Fibroblast of skin of abdomen (primary cell): ENCODE measurements at regions not wholly inside any gene's neighbourhood (a gene's known extent, or its start where the extent isn't known, plus 50 kb on each side); places are given as distances from the start of the nearest gene placed in this dataset.
"Not testable (repeated sequence)": the region's sequence is repeated elsewhere in the genome, so short reads cannot be mapped to it uniquely, and the experiment has no call there.

Experiments used
- DNase-seq: peaks from one replicate; pipeline ENCODE4 v3.0.0-alpha.2; 2013

DNA sequence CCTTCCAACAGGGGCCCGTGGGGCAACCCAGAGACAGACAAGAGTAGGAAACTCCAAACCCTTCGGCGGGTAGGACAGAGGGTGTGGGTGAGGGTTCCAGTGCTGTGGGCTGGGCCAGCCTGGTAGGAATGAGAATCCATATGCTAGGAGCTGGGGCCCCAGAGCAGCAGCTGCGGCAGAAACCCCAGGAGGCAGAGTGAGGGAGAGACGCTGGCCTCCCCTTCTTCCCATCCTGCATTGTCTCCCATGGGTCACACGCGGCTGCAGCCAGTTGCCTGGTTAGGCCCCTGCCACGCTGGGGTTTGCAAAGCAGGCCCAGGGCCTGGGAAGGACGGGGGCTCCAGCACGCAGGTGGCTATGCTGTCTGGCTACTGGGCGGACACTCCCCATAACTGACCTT, 113.1 kb upstream of the CCZ1B start:
- DNase-seq: not testable (repeated sequence)

DNA sequence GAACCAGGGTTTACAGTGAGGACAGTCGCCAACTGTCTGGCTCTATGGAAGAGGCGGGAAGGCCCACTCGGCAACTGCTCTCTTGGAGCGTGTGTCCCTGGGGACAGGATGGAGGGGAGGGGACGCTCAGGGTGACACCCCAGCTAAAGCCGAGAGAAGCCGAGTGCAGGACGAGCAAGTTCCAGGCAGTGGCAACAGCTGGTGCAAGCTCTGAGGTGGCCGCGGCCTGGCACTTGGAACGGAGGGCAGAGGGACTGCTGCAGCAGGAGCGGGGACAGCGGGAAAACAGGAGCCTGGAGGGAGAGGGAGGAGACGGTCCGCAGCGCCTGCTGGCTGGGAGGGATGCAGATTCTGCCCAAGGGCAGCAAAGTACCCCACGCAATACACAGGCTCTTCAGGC, 113.8 kb upstream of the CCZ1B start:
- not testable (repeated sequence) for DNase-seq

DNA sequence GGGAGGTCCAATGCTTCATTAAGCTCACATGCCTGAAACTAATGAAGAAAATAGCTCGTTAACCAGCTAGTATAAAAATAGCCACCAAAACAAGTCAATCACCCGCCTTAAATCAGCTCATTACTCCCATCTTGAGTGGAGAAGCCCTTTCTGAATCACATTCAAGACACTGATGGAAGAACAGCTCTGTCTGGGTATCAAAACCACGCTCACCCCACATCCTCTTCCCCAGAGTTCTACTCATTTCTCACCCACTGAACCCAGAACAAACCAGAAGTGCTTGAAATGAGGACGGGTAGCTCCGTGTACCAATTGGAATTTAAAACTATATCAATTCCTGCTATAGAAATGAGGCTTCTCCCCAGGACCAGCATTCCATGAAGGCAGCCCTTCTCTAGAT, 120.8 kb upstream of the CCZ1B start:
- not testable (repeated sequence) for DNase-seq

DNA sequence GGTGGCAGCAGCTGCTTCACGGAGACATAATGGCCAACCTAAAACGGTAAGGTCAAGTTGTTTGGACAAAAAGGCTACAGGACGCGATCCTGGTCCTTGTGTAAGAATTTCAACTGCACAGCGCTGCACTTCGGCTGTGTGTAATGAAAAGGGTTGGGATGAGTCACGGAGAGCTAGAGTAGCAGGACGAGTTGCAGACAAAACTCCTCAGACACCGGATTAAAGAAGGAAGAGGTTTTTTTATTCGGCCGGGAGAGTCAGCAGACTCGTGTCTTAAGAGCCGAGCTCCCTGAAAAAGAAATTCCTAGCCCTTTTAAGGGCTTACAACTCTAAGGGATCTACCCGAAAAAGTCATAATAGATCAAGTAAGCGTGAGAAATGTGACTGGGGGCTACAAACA, 124.2 kb upstream of the CCZ1B start:
- not testable (repeated sequence) for DNase-seq

DNA sequence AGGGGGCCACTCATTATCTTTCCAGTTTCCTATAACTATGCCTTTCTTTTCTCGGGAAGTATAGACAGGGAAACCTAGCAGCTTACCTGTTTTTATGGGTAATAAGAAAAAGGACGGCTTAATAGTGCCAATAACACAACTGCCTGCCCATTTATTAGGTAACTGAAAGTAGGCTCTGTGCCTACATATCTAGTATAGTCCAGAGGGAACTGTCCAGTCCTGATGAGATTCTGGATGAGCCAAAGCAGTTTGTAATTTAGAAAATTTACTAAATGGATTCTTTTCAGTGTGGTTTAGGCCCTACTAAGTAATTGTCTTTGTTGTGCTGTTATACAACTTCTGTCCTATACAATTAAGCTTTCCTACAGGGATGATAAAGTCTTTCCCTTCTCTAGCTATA, 125.5 kb upstream of the CCZ1B start:
- DNase-seq: not testable (repeated sequence)

DNA sequence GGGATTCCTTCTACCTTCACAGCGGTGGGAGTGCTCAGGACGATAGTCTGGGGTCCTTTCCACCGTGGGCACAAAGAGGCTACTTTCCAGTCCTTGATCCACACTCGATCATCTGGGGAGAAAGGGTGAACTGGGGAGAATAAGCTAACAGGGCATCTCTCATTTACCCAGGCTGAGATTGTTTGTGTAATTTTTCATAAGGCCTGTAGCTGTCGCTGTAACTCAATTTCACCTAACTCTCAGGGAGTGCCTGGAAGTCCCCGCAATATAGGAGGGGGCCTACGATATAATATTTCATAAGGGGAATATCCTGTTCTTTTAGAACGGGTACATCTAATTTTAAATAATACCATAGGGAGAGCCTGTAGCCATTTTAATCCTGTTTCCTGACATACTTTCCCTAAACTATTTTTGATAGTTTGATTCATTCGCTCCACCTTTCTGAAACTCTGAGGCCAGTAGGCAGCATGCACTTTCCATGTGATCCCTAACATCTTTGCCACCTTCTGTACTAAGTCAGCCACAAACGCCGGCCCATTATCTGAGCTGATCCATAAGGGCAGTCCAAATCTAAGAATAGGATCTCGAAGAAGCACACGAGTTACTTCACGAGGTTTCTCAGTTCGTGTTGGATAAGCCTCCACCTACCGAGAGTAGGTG, 127.2 kb upstream of the CCZ1B start:
- DNase-seq: not testable (repeated sequence)

DNA sequence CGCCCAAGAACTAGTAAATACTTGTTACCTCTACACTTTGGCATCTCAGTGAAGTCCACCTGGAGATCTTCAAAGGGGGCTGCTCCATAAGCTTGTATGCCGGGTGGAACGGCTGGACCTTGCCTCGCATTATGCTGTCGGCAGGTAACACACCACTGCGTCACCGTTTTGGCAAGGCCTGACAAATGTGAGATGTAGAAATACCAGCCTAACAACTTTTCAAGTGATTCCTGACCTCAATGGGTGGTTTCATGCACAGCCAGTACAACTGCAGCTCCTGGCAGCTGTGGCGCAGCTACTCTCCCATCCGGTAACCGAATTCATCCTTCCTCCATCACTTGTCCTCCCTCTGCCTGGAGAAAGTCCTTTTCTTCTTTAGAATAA, 127.7 kb upstream of the CCZ1B start:
- not testable (repeated sequence) for DNase-seq

DNA sequence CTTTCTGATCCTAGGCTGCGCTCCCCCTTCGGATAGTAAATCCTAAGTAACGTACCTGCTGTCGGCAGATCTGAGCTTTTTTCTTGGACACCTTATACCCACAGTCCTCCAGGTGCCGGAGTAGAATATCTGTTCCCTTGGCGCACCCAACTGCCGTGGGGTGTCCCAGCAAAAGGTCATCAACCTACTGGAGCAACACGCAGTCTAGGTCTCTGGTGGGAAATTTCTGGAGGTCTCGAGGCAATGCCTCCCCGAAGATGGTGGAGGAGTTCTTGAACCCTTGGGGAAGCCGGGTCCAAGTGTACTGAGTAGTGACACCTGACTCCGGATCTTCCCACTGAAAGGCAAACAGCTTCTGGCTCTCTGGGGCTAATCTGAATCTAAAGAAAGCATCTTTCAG, 129.3 kb upstream of the CCZ1B start:
- DNase-seq: not testable (repeated sequence)

DNA sequence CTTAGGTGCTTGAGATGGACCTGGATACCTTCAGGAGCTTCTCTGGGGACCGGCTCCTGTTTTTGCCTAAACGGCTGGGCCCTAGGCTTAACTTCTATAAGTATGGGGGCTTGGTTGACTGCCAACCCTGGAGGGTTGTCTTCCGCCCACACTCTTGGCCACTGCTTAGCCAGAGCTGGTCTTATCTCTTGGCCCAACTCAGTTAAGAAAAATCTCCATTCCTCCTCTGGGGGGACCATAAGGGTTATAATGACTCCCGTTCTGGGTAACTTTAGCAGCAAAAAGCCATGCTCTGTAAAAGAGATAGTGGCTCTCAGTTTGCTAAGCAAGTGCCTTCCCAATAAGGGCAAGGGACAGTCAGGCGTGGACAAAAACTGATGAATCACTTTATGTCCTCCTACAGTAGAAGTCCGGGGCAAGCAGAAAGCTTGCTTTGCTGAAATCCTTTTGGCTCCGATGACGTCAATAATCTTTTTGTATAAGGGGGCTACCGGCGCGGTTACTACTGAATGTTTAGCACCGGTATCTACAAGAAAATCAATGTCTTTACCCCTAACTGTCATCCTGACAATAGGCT, 130.0 kb upstream of the CCZ1B start:
- not testable (repeated sequence) for DNase-seq

DNA sequence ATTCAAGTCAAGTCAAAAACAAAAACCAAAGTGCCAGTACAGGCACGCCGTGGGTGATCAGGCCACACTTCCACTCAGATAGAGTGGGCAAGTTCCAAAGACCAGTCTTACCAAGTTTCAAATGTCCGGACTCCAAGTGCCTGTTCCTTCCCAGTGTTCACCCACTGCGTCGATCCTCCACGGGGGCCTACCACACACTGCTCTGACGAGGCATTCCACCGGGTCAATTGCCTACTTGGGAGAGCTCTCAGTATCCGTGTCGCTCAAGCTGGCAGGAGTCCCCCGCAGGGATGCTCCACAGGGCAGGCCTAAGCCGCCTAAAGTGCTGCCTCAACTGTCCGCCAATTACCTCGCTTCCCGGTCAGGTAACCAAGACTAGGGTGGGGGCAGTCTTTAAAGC, 132.3 kb upstream of the CCZ1B start:
- DNase-seq: not testable (repeated sequence)

DNA sequence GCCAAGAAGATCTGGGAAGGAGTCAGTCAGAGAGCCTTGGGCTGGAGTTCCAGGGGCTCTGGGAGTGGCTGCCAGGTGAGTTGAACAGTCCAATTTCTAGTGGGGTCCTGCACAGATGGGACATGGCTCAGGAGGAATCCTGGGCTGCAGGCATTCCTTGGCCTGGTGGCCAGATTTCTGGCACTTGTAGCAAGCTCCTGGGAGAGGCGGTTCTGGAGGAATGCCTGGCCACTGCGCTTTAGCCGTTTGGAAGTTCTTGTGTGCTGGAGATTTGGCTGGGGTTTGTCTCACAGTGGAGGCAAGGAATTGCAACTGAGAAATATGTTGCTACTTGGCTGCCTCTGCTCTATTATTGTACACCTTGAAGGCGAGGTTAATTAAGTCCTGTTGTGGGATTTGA, 133.9 kb upstream of the CCZ1B start:
- not testable (repeated sequence) for DNase-seq

DNA sequence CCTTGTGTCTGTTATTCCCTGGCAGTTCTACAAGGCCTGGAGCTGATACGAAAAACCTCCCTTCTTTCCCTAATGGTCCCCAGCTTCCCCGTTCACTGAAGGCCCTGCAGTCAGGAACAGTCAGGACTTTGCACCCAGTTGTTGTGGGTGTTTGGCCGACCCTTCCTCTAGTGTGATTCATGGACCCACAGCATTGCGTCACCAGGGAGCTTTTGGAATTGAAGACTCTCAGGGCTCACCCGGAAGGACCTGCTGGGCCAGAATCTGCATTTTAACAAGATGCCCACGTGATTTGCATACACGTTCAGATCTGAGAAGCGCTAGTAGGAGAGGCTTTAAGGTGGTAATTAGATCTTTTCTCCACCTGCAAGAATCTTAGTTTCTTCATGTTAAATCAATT, 136.8 kb upstream of the CCZ1B start:
- not testable (repeated sequence) for DNase-seq

DNA sequence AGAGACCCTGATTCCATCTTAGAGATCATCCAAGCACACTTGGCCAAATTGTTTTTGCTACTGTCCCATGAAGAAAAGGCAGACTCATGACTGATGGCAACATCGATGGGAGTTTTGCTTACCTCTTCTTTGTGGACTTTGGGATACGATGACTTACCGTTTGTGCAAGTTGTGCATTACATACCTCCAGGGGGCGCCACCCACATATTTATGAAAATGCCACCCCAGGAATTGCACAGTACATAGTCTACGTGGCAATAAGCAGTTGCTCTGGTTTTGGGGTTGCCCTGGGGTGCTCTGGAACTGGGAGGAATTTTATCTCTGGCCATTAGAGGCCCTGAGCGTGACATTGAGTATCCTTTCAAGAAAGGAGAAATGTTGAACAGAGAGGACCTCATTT, 139.0 kb upstream of the CCZ1B start:
- DNase-seq: not testable (repeated sequence)

DNA sequence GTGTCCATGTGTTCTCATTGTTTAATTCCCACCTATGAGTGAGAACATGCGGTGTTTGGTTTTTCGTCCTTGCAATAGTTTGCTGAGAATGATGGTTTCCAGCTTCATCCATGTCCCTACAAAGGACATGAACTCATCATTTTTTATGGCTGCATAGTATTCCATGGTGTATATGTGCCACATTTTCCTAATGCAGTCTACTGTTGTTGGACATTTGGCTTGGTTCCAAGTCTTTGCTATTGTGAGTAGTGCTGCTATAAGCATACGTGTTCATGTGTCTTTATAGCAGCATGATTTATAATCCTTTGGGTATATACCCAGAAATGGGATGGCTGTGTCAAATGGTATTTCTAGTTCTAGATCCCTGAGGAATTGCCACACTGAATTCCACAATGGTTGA, 144.1 kb upstream of the CCZ1B start:
- DNase-seq: not testable (repeated sequence)

DNA sequence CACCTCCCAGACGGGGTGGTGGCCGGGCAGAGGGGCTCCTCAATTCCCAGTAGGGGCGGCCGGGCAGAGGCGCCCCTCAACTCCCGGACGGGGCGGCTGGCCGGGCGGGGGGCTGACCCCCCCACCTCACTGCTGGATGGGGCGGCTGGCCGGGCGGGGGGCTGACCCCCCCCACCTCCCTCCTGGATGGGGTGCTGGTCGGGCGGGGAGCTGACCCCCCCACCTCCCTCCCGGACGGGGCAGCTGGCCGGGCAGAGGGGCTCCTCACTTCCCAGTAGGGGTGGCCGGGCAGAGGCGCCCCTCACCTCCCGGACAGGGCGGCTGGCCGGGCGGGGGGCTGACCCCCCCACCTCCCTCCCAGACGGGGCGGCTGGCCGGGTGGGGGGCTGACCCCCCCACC, 148.8 kb upstream of the CCZ1B start:
- not testable (repeated sequence) for DNase-seq

DNA sequence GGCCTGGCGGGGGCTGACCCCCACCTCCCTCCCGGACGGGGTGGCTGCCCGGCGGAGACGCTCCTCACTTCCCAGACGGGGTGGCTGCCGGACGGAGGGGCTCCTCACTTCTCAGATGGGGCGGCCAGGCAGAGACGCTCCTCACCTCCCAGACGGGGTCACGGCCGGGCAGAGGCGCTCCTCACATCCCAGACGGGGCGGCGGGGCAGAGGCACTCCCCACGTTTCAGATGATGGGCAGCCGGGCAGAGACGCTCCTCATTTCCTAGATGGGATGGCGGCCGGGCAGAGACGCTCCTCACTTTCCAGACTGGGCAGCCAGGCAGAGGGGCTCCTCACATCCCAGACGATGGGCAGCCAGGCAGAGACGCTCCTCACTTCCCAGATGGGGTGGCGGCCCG, 149.3 kb upstream of the CCZ1B start:
- not testable (repeated sequence) for DNase-seq

DNA sequence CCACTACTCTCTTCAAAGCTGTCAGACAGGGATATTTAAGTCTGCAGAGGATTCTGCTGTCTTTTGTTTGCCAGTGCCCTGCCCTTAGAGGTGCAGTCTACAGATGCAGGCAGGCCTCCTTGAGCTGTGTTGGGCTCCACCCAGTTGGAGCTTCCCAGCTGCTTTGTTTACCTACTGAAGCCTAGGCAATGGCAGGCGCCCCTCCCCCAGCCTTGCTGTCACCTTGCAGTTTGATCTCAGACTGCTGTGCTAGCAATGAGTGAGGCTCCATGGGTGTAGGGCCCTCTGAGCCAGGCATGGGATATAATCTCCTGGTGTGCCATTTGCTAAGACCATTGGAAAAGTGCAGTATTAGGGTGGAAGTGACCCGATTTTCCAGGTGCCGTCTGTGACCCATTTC, 151.3 kb upstream of the CCZ1B start:
- not testable (repeated sequence) for DNase-seq

DNA sequence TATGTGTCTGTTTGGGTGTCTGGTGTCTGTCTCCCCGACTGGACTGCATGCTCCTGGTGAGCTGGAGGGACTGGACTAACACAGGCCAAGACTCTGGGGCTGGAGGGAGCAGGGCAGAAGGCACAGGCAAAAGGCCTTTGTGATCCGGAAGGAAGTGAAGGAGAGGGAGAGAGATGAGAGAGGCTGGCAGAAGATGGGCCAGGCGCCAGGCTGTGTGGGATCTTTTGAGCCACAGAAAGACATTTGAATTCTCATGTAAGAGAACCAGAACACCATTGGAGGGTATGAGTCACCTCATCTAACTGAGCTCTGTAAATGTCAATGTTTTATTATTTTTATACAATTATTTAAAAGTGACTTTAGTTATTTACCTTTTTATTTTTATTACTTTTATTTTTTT, 152.3 kb upstream of the CCZ1B start:
- DNase-seq: not testable (repeated sequence)

DNA sequence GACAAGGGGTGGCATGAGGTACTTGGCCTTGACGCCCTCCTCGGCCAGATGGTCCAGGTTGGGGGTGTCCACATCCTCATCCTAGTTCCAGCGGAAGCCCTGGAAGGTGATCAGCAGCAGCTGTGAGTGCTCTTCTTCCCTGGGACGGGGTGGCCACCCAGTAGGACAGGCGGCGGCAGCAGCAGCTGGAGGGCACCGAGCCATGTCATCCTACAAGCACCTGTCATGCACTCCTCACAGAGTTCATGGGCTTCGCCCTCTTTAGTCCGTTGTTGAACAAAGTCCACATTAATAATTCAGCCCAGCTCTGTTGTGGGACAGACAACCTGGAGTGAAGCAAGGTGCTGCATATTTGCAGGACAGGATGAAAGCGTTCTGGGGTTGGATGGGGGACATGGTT, 153.4 kb upstream of the CCZ1B start:
- DNase-seq: not testable (repeated sequence)

DNA sequence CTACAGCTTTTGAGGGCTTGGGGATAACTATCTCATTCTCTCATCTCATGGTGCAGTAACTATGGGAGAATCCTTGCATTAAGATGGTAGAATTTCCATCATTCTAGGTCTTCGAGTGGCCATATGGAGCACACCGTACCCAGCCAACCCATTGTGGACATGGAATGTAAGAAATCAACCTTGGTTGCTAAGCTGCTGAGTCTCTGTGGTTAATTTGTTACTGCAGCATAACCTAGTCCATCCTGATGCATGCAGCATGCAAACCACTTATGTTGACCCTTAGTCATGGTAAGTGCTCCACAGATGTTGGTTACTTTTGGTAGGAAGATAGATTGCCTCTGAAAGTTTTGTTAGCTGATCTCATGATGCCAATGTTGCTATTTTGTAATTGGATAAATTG, 156.3 kb upstream of the CCZ1B start:
- DNase-seq: not testable (repeated sequence)

DNA sequence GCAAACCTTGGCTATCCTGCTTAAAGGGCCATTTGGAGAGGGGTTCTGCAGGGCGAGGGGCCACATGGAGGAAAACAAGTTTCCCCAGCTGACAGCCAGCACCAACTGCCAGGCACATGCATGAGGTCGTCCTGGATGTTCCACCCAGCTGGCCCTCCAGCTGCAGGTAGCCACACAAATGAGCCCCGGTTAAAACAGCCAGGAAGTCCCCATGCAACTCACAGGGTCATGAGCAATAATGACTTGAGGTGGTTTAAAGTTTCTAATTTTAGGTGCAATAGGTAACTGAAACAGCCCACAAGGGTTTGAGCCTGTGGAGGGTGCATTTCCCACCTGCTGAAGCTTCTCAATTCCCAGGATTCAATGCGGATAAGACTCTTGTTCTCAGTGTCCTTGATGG, 160.8 kb upstream of the CCZ1B start:
- DNase-seq: not testable (repeated sequence)

DNA sequence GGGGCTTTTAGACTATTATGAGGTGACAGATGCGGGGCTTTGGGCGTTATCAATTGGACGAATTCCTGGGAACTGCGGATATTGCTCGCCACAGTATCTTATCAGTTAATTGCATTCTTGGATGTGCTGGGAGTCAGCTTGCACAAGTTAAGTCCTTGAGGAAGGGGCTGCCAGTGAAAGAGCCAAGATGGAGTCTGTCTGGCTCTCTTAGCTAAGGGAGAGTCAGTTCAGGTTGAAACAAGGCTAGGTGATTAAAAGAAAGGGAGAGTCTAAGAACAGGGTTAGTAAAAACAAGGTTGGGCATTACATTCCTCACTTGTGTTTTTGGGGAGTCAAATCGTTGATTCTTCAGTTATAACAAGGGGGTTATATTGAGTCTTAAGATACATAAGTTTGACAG, 162.5 kb upstream of the CCZ1B start:
- not testable (repeated sequence) for DNase-seq

DNA sequence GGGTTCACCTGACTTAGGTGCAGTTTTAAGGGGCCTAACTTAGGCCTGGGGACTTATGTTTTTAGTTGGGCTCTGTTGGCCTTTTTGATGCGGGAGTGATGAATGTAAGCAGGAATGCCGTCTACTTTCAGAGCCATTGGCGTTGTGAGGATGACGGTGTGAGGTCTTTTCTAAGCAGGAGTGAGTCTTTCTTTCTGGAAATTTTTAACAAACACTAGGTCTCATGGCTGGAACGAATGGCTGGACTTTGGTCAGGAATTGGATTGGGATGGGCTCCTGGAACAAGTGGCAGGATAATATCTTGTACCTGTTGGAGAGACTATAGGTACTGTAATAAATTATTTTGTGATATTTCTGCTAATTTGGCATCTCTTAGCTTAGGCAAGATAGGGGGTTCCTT, 163.9 kb upstream of the CCZ1B start:
- not testable (repeated sequence) for DNase-seq

DNA sequence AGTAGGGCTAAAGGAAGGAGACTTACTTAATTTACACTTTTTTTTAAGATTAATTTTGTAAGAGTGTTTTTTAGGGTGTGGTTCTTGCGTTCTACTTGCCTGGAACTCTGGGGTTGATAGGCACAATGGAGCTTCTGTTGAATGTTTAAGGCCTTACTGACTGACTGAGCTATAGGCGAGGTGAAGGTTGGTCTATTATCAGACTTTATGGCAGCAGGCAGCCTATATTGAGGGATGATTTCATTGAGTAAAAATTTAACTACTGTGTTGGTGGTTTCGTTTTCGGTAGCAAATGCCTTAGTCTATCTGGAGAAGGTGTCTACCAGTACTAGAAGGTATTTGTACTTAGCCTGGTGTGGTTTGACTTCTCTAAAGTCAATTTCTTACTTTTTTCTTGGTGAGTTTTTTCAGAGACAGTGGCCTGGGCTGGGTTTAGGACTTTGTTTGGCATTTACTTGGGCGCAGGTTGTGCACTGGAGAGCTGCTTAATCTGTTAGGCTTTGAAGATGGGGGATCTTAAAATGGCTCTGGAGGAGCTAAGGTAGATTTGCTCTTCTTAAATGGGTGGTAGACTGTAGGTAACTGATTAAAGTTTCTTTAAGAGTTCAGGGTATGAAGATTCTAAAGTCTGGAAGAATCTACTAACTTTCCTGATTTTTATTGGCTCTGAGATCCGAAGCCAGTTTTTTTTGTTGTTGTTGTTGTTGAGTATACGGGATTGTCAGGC, 164.5 kb upstream of the CCZ1B start:
- not testable (repeated sequence) for DNase-seq
